Liver (tissue), 8 donors: ENCODE measurements at regions not wholly inside any gene's neighbourhood (a gene's known extent, or its start where the extent isn't known, plus 50 kb on each side); places are given as distances from the start of the nearest gene placed in this dataset.

Experiments
- DNase-seq: peaks from one replicate; pipeline ENCODE4 v3.0.0-alpha.2; 2017; ENCODE audit warnings: low spot score
- H3K27ac ChIP-seq, 2 donors: one replicate each; pipeline ENCODE4 v1.7.0; 2013; ENCODE audit warnings: inconsistent platforms in 2 of 2, low read length in 2 of 2, control low read depth in 1 of 2, low read depth in 1 of 2, mild to moderate bottlenecking in 1 of 2
- H3K27me3 ChIP-seq, 4 donors: one replicate each; pipeline versions ENCODE4 v1.6.1 to v1.7.0; 2013; ENCODE audit warnings: low read length in 3 of 4, inconsistent platforms in 1 of 4, mild to moderate bottlenecking in 1 of 4, moderate library complexity in 1 of 4; ENCODE audit not compliant: control insufficient read depth in 4 of 4, insufficient read depth in 4 of 4
- H3K36me3 ChIP-seq, 4 donors: one replicate each; pipeline versions ENCODE4 v1.6.1 to v1.7.0; 2013; ENCODE audit warnings: low read length in 3 of 4, mild to moderate bottlenecking in 3 of 4, low read depth in 1 of 4, moderate library complexity in 1 of 4; ENCODE audit not compliant: control insufficient read depth in 4 of 4, insufficient read depth in 3 of 4
- H3K4me1 ChIP-seq, 4 donors: one replicate each; pipeline versions ENCODE4 v1.6.1 to v1.7.0; 2013; ENCODE audit warnings: low read length in 3 of 4, mild to moderate bottlenecking in 3 of 4, moderate library complexity in 1 of 4; ENCODE audit not compliant: control insufficient read depth in 4 of 4, insufficient read depth in 4 of 4
- H3K4me3 ChIP-seq, 3 donors: one replicate each; pipeline versions ENCODE4 v1.6.1 to v1.7.0; 2013; ENCODE audit warnings: low read length in 3 of 3, control low read depth in 1 of 3, low read depth in 1 of 3, mild to moderate bottlenecking in 1 of 3
- H3K9ac ChIP-seq, 2 donors: one replicate each; pipeline ENCODE4 v1.7.0; 2013; ENCODE audit warnings: low read length in 2 of 2, mild to moderate bottlenecking in 2 of 2, moderate library complexity in 2 of 2, control low read depth in 1 of 2, low read depth in 1 of 2
- H3K9me3 ChIP-seq, 4 donors: one replicate each; pipeline versions ENCODE4 v1.6.1 to v1.7.0; 2013; ENCODE audit warnings: low read length in 3 of 4; ENCODE audit not compliant: control insufficient read depth in 4 of 4
- ATF3 ChIP-seq: IDR thresholded peaks from 2 replicates; pipeline ENCODE4 v1.6.1; 2016; ENCODE audit warnings: antibody characterized with exemption
- EGR1 ChIP-seq, 2 donors: IDR thresholded peaks; 2 replicates each; pipeline ENCODE4 v1.6.1; 2016 to 2018; ENCODE audit warnings: antibody characterized with exemption in 2 of 2, low read depth in 2 of 2
- FOXA2 ChIP-seq: IDR thresholded peaks from 2 replicates; pipeline ENCODE4 v1.6.1; 2016; ENCODE audit warnings: antibody characterized with exemption
- GABPA ChIP-seq, 2 donors: IDR thresholded peaks in 1 of 2; conservative IDR thresholded peaks in 1 of 2; 2 replicates each; pipeline ENCODE4 v1.6.1; 2016; ENCODE audit warnings: antibody characterized with exemption in 2 of 2, mild to moderate bottlenecking in 1 of 2, moderate library complexity in 1 of 2
- HNF4A ChIP-seq, 2 donors: conservative IDR thresholded peaks; 2 replicates each; pipeline ENCODE4 v1.6.1; 2016; ENCODE audit warnings: antibody characterized with exemption in 2 of 2, mild to moderate bottlenecking in 2 of 2
- HNF4G ChIP-seq: IDR thresholded peaks from 2 replicates; pipeline ENCODE4 v1.6.1; 2016; ENCODE audit warnings: antibody characterized with exemption
- JUND ChIP-seq, 2 donors: IDR thresholded peaks; 2 replicates each; pipeline ENCODE4 v1.6.1; 2016; ENCODE audit warnings: antibody characterized with exemption in 2 of 2
- MAX ChIP-seq: IDR thresholded peaks from 2 replicates; pipeline ENCODE4 v1.6.1; 2016; ENCODE audit warnings: antibody characterized with exemption
- NR2F2 ChIP-seq: IDR thresholded peaks from 2 replicates; pipeline ENCODE4 v1.6.1; 2016; ENCODE audit warnings: antibody characterized with exemption
- RAD21 ChIP-seq, 2 donors: IDR thresholded peaks; 2 replicates each; pipeline ENCODE4 v1.6.1; 2016; ENCODE audit warnings: antibody characterized with exemption in 2 of 2, mild to moderate bottlenecking in 2 of 2
- REST ChIP-seq: IDR thresholded peaks from 2 replicates; pipeline ENCODE4 v1.6.1; 2016; ENCODE audit warnings: antibody characterized with exemption, mild to moderate bottlenecking
- RXRA ChIP-seq, 2 donors: IDR thresholded peaks; 2 replicates each; pipeline ENCODE4 v1.6.1; 2017 to 2018; ENCODE audit warnings: antibody characterized with exemption in 2 of 2, mild to moderate bottlenecking in 1 of 2
- SP1 ChIP-seq: IDR thresholded peaks from 2 replicates; pipeline ENCODE4 v1.6.1; 2018; ENCODE audit warnings: antibody characterized with exemption, mild to moderate bottlenecking
- TAF1 ChIP-seq: conservative IDR thresholded peaks from 2 replicates; pipeline ENCODE4 v1.6.1; 2016; ENCODE audit warnings: antibody characterized with exemption, mild to moderate bottlenecking
- YY1 ChIP-seq: IDR thresholded peaks from 2 replicates; pipeline ENCODE4 v1.6.1; 2016; ENCODE audit warnings: antibody characterized with exemption, mild to moderate bottlenecking
- WGBS: extraction: QIAGEN DNeasy Blood & Tissue Kit; methylation state at CpG from one replicate; pipeline ENCODE4 v1.1.7; 2013; 5-methylcytosine and 5-hydroxymethylcytosine counted together
- TF ChIP-seq, protein P1 (sequence below): fragments of 150-350 bp; IDR thresholded peaks from 2 replicates; pipeline ENCODE4 v1.5.1; 2017; ENCODE audit warnings: improper control_type of control experiment, low read depth, low read length; ENCODE audit not compliant: missing input control
- TF ChIP-seq, protein P2 (sequence below): IDR thresholded peaks from 2 replicates; pipeline ENCODE4 v1.6.1; 2016; ENCODE audit warnings: antibody characterized with exemption
- donor health status: healthy.
- donor health status: healthy.
- donor health status: healthy.
- donor health status: healthy.
- donor health status: healthy.

DNA sequence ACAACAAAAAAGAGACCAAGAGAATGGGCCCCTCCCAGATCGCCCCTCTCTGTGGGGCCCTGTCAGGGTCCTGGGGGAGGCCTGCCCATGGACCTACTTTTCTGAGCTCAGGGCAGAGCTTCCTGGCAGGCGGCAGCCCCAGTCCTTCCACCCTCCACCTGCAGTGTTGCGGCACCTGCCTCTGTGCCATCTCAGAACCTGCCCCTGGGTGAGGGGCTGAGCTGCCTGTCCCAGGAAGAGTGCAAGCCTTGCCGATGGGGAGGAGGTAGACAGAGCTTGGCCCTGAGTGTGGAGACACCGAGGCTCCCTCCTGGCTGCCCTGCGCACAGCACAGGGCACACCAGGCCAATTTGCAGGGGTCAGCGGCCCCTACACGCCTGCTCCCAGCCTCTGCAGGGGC, 67.5 kb downstream of the UNCX start:
- Histone ChIP-seq H3K4me3 (no peak overlapping the region), H3K9ac (no peak overlapping the region), H3K36me3 (no peaks in the 10 kb centered on the region), H3K4me1 (no peaks in the 10 kb centered on the region), H3K27ac (no peak overlapping the region), H3K27me3 (peaks cover 0 to 11% (median under 1%) of the 10 kb centered on the region in 4 donors), H3K9me3 (no peaks in the 10 kb centered on the region)
- DNase-seq = no peak
- TF ChIP-seq FOXA2 = no peak
- TF ChIP-seq ATF3 = no peak
- TF ChIP-seq MAX = no peak
- TF ChIP-seq, protein P1, sequence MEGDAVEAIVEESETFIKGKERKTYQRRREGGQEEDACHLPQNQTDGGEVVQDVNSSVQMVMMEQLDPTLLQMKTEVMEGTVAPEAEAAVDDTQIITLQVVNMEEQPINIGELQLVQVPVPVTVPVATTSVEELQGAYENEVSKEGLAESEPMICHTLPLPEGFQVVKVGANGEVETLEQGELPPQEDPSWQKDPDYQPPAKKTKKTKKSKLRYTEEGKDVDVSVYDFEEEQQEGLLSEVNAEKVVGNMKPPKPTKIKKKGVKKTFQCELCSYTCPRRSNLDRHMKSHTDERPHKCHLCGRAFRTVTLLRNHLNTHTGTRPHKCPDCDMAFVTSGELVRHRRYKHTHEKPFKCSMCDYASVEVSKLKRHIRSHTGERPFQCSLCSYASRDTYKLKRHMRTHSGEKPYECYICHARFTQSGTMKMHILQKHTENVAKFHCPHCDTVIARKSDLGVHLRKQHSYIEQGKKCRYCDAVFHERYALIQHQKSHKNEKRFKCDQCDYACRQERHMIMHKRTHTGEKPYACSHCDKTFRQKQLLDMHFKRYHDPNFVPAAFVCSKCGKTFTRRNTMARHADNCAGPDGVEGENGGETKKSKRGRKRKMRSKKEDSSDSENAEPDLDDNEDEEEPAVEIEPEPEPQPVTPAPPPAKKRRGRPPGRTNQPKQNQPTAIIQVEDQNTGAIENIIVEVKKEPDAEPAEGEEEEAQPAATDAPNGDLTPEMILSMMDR = no peak
- no peak for TF ChIP-seq TAF1
- TF ChIP-seq EGR1 (IDR thresholded peaks at IDR 0.05; ENCODE audit: low read depth in 2 of 2) = no peak
- TF ChIP-seq REST = no peak
- TF ChIP-seq GABPA (IDR thresholded peaks at IDR 0.05 in 1 of 2, conservative IDR thresholded peaks at IDR 0.05 in 1 of 2) = no peak
- no peak for TF ChIP-seq SP1
- TF ChIP-seq JUND (IDR thresholded peaks at IDR 0.05) = no peak
- TF ChIP-seq HNF4G = no peak
- TF ChIP-seq YY1 = no peak
- TF ChIP-seq NR2F2 = no peak
- TF ChIP-seq RXRA (IDR thresholded peaks at IDR 0.05) = no peak
- TF ChIP-seq RAD21 (IDR thresholded peaks at IDR 0.05) = no peak
- TF ChIP-seq, protein P2, sequence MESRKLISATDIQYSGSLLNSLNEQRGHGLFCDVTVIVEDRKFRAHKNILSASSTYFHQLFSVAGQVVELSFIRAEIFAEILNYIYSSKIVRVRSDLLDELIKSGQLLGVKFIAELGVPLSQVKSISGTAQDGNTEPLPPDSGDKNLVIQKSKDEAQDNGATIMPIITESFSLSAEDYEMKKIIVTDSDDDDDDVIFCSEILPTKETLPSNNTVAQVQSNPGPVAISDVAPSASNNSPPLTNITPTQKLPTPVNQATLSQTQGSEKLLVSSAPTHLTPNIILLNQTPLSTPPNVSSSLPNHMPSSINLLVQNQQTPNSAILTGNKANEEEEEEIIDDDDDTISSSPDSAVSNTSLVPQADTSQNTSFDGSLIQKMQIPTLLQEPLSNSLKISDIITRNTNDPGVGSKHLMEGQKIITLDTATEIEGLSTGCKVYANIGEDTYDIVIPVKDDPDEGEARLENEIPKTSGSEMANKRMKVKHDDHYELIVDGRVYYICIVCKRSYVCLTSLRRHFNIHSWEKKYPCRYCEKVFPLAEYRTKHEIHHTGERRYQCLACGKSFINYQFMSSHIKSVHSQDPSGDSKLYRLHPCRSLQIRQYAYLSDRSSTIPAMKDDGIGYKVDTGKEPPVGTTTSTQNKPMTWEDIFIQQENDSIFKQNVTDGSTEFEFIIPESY = no peak
- WGBS = 60% methylated on average over 8 of the region's 8 CpGs

GRCh38 chr7:1300636-1301035, 68.0 kb downstream of the UNCX start:
- no peak overlapping the region for H3K27ac ChIP-seq
- no peak overlapping the region for H3K4me3 ChIP-seq
- peaks cover 0 to 11% (median under 1%) of the 10 kb centered on the region in 4 donors for H3K27me3 ChIP-seq
- H3K36me3 ChIP-seq = no peaks in the 10 kb centered on the region
- DNase-seq = no peak
- H3K4me1 ChIP-seq = no peaks in the 10 kb centered on the region
- H3K9ac ChIP-seq = no peak overlapping the region
- WGBS = 53% methylated on average over 17 of the region's 17 CpGs
- no peaks in the 10 kb centered on the region for H3K9me3 ChIP-seq
- TF ChIP-seq RXRA (IDR thresholded peaks at IDR 0.05) (no peak), ATF3 (no peak), HNF4G (no peak), REST (no peak), HNF4A (conservative IDR thresholded peaks at IDR 0.05) (no peak), SP1 (no peak), MAX (no peak), YY1 (no peak), EGR1 (IDR thresholded peaks at IDR 0.05; ENCODE audit: low read depth in 2 of 2) (no peak), FOXA2 (no peak), RAD21 (IDR thresholded peaks at IDR 0.05) (no peak)
- TF ChIP-seq, protein P1 = no peak
